Stomach smooth muscle (tissue), 2 donors: ENCODE measurements at regions not wholly inside any gene's neighbourhood (a gene's known extent, or its start where the extent isn't known, plus 50 kb on each side); places are given as distances from the start of the nearest gene placed in this dataset.

Experiments
- H3K27ac ChIP-seq: one replicate; pipeline ENCODE4 v1.7.0; 2013; ENCODE audit warnings: mild to moderate bottlenecking, low read length, inconsistent platforms
- H3K27me3 ChIP-seq, 2 donors: one replicate each; pipeline ENCODE4 v1.7.0; 2013; ENCODE audit warnings: low read length in 2 of 2; ENCODE audit not compliant: insufficient read depth in 2 of 2, control insufficient read depth in 1 of 2
- H3K36me3 ChIP-seq, 2 donors: one replicate each; pipeline ENCODE4 v1.7.0; 2013; ENCODE audit warnings: low read length in 2 of 2; ENCODE audit not compliant: control insufficient read depth in 2 of 2, insufficient read depth in 2 of 2
- H3K4me1 ChIP-seq: one replicate; pipeline ENCODE4 v1.7.0; 2013; ENCODE audit warnings: low read length; ENCODE audit not compliant: control insufficient read depth, insufficient read depth
- H3K4me3 ChIP-seq, 2 donors: one replicate each; pipeline ENCODE4 v1.7.0; 2013; ENCODE audit warnings: low read length in 2 of 2
- H3K9ac ChIP-seq, 2 donors: one replicate each; pipeline ENCODE4 v1.7.0; 2013; ENCODE audit warnings: low read length in 2 of 2, mild to moderate bottlenecking in 1 of 2
- H3K9me3 ChIP-seq, 2 donors: one replicate each; pipeline ENCODE4 v1.7.0; 2013; ENCODE audit warnings: low read length in 2 of 2; ENCODE audit not compliant: control insufficient read depth in 2 of 2
- donor health status: healthy.
- donor health status: Pancreatic carcinoma.

- Histone ChIP-seq H3K36me3 (no peaks in the 10 kb centered on the region), H3K27me3 (no peaks in the 10 kb centered on the region), H3K4me1 (peaks cover 2% of the 10 kb centered on the region), H3K9me3 (no peaks in the 10 kb centered on the region), H3K27ac (no peak overlapping the region), H3K9ac (no peak overlapping the region), H3K4me3 (no peak overlapping the region)
Measured at GRCh38 chr2:217055624-217056023, 195.8 kb upstream of the TNP1 start.

GRCh38 chr2:217054791-217055190 is 194.9 kb upstream of the TNP1 start:
- no peak overlapping the region for H3K9ac ChIP-seq
- no peaks in the 10 kb centered on the region for H3K36me3 ChIP-seq
- H3K27me3 ChIP-seq: no peaks in the 10 kb centered on the region
- no peak overlapping the region for H3K27ac ChIP-seq
- no peak overlapping the region for H3K4me3 ChIP-seq
- H3K4me1 ChIP-seq: peaks cover 8% of the 10 kb centered on the region
- no peaks in the 10 kb centered on the region for H3K9me3 ChIP-seq

GRCh38 chr2:217052856-217053577 is 193.2 kb upstream of the TNP1 start:
- Histone ChIP-seq H3K4me1 (peaks cover 16% of the 10 kb centered on the region), H3K4me3 (no peak overlapping the region), H3K9me3 (no peaks in the 10 kb centered on the region), H3K27me3 (no peaks in the 10 kb centered on the region), H3K36me3 (no peaks in the 10 kb centered on the region), H3K9ac (no peak overlapping the region), H3K27ac (no peak overlapping the region)

GRCh38 chr2:217051416-217051815 is 191.6 kb upstream of the TNP1 start:
- Histone ChIP-seq H3K9ac (no peak overlapping the region), H3K4me1 (peaks cover 16% of the 10 kb centered on the region), H3K9me3 (no peaks in the 10 kb centered on the region), H3K36me3 (no peaks in the 10 kb centered on the region), H3K27me3 (no peaks in the 10 kb centered on the region), H3K4me3 (no peak overlapping the region), H3K27ac (no peak overlapping the region)

- H3K9me3 ChIP-seq: no peaks in the 10 kb centered on the region
- H3K9ac ChIP-seq: no peak overlapping the region
- H3K4me1 ChIP-seq: peaks cover 27% of the 10 kb centered on the region
- H3K27ac ChIP-seq: no peak overlapping the region
- no peak overlapping the region for H3K4me3 ChIP-seq
- H3K36me3 ChIP-seq: no peaks in the 10 kb centered on the region
- H3K27me3 ChIP-seq: no peaks in the 10 kb centered on the region
Measured at GRCh38 chr2:217049956-217050355, 190.1 kb upstream of the TNP1 start.

GRCh38 chr2:217049422-217049821 is 189.6 kb upstream of the TNP1 start:
- Histone ChIP-seq H3K36me3 (no peaks in the 10 kb centered on the region), H3K27me3 (no peaks in the 10 kb centered on the region), H3K9ac (no peak overlapping the region), H3K4me1 (peaks cover 27% of the 10 kb centered on the region), H3K9me3 (no peaks in the 10 kb centered on the region), H3K4me3 (no peak overlapping the region), H3K27ac (no peak overlapping the region)

- H3K4me3 ChIP-seq: no peak overlapping the region
- H3K4me1 ChIP-seq: peaks cover 27% of the 10 kb centered on the region
- H3K27ac ChIP-seq: no peak overlapping the region
- no peaks in the 10 kb centered on the region for H3K36me3 ChIP-seq
- H3K9me3 ChIP-seq: no peaks in the 10 kb centered on the region
- no peak overlapping the region for H3K9ac ChIP-seq
- H3K27me3 ChIP-seq: no peaks in the 10 kb centered on the region
Measured at GRCh38 chr2:217048730-217049129, 188.9 kb upstream of the TNP1 start.

GRCh38 chr2:217047631-217048030 is 187.8 kb upstream of the TNP1 start:
- H3K27me3 ChIP-seq: no peaks in the 10 kb centered on the region
- no peak overlapping the region for H3K27ac ChIP-seq
- no peaks in the 10 kb centered on the region for H3K36me3 ChIP-seq
- no peaks in the 10 kb centered on the region for H3K9me3 ChIP-seq
- H3K4me3 ChIP-seq: no peak overlapping the region
- no peak overlapping the region for H3K9ac ChIP-seq
- H3K4me1 ChIP-seq: peaks cover 27% of the 10 kb centered on the region

- Histone ChIP-seq H3K27me3 (no peaks in the 10 kb centered on the region), H3K36me3 (no peaks in the 10 kb centered on the region), H3K9me3 (no peaks in the 10 kb centered on the region), H3K4me1 (peaks cover 27% of the 10 kb centered on the region), H3K4me3 (no peak overlapping the region), H3K27ac (no peak overlapping the region), H3K9ac (no peak overlapping the region)
Measured at GRCh38 chr2:217047209-217047608, 187.3 kb upstream of the TNP1 start.

GRCh38 chr2:217045700-217046475 is 186.0 kb upstream of the TNP1 start:
- Histone ChIP-seq H3K9ac (no peak overlapping the region), H3K9me3 (no peaks in the 10 kb centered on the region), H3K36me3 (no peaks in the 10 kb centered on the region), H3K4me3 (peak overlapping the region; percentile 3), H3K27ac (no peak overlapping the region), H3K4me1 (peaks cover 27% of the 10 kb centered on the region), H3K27me3 (no peaks in the 10 kb centered on the region)

GRCh38 chr2:217040099-217040498 is 180.2 kb upstream of the TNP1 start:
- H3K36me3 ChIP-seq: no peaks in the 10 kb centered on the region
- H3K27ac ChIP-seq: no peak overlapping the region
- H3K4me1 ChIP-seq: peaks cover 23% of the 10 kb centered on the region
- no peaks in the 10 kb centered on the region for H3K27me3 ChIP-seq
- H3K9me3 ChIP-seq: no peaks in the 10 kb centered on the region
- H3K9ac ChIP-seq: no peak overlapping the region
- no peak overlapping the region for H3K4me3 ChIP-seq
